DMS53 treated with DMSO at 0.1 percent for 48 hours (cell line): ENCODE measurements at regions not wholly inside any gene's neighbourhood (a gene's known extent, or its start where the extent isn't known, plus 50 kb on each side); places are given as distances from the start of the nearest gene placed in this dataset.
"Not testable (repeated sequence)": the region's sequence is repeated elsewhere in the genome, so short reads cannot be mapped to it uniquely, and the experiment has no call there.

Experiments
- DNase-seq: peaks from one replicate; lab custom pipeline; 2025; ENCODE audit not compliant: unreplicated experiment; lab: John Stamatoyannopoulos, UW

DNA sequence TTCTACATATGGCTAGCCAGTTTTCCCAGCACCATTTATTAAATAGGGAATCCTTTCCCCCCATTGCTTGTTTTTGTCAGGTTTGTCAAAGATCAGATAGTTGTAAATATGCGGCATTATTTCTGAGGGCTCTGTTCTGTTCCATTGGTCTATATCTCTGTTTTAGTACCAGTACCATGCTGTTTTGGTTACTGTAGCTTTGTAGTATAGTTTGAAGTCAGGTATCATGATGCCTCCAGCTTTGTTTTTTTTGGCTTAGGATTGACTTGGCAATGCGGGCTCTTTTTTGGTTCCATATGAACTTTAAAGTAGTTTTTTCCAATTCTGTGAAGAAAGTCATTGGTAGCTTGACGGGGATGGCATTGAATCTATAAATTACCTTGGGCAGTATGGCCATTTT, 60.0 kb upstream of the GPC3 start:
- DNase-seq, result not testable (repeated sequence)

DNA sequence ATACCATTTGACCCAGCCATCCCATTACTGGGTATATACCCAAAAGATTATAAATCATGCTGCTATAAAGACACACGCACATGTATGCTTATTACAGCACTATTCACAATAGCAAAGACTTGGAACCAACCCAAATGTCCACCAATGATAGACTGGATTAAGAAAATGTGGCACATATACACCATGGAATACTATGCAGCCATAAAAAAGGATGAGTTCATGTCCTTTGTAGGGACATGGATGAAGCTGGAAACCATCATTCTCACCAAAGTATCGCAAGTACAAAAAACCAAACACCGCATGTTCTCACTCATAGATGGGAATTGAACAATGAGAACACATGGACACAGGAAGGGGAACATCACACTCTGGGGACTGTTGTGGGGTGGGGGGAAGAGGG, 81.7 kb upstream of the GPC3 start:
- not testable (repeated sequence) for DNase-seq

DNA sequence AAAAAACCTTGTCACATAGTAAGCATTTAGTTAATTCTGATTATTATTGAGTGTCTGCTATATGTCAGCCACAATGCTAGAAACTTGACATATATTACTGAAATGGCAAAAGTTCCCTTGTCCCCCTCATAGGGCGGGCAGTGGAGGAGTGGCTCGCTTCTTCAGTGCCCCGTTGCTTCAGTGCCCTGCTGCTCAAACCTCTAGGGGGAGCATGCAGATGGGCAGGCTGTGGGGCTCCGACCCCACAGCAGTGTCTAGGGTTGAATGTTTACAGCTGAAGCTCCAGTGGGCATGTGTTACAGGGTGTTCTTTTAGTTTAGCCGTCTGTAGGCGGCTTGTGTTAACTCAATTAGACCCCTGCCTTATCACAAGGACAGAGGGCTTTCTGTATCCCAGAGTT, 86.5 kb upstream of the GPC3 start:
- not testable (repeated sequence) for DNase-seq

DNA sequence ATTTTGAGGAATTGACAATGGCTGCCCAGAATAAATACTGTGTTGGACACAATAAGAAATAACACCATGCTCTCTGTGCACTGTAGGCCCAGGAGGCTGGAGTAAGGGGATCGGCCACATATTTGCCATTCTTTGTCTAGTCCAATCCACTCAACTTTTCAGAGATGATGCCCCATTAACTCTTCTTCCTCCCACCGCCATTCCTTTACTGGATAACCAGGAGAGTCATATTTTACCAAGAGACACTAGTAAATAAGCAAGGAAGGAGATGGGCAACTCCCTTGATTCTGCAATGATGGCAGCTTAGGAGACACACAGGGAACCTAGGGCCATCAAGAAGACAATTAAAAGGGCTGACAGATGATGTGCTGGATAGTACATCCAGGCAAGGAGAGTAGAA, 87.9 kb upstream of the GPC3 start:
- DNase-seq, result no peak

DNA sequence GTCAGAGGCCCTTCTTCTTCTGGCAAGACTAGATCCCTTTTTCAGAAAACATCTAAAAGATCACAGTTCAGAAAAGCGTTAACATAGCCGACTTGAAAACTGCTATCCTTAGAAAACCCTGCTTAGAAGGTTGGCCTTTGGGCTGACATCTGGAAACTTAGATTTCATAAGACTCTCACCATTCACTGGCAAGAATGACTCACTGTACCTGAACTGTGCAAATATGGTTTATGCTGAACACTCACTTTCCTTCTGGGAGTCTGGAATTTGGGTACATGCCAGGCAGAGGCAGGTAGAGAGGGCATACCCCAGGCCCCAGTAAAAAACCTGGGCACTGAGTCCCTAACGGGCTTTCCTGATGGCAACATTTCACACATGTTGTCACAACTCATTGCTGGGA, 88.8 kb upstream of the GPC3 start:
- DNase-seq, result peak; percentile 3

DNA sequence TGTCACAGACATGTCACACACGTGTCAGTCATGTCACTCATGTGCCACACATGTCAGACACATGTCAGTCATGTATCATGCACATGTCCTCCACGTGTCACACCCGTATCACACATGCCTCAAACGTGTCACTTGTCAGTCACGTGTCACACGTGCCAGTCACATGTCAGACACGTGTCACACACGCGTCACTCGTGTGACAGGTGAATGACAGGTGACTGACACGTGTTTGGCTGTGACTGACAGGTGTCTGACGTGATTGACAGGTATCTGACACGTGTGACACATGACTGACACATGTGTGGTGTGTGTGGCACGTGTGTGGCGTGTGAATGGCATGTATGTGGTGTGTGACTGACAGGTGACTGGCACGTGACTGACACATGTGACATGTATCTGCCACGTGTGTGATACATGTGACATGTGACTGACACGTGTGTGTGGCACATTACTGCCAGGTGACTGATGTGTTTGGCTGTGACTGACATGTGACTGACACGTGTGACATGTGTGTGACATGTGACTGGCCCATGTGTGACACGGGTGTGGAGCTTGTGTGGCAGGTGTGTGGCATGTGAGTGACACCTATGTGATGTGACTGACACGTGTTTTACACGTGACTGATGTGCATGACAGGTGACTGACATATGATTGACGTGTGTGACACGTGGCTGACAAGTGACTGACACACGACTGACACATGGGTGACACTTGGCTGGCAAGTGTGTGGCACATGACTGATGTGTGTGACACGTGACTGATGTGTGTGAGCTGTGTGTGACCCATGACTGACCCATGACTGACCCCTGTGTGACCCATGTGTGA, 90.7 kb upstream of the GPC3 start:
- DNase-seq, result no peak

DNA sequence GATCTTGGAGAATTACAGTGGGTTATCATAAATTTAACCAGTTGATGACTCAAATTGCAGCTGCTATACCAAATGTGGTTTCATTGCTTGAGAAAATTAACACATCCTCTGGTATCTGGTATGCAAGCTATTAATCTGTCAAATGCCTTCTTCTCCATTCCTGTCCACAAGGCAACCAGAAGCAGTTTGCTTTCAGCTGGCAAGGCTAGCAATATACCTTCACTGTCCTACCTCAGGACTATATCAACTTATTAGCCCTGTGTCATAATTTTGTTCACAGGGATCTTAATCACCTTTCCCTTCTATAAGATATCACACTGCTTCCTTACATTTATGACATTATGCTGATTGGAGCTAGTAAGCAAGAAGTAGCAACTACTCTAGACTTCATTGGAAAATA, 110.0 kb upstream of the GPC3 start:
- DNase-seq, result no peak

DNA sequence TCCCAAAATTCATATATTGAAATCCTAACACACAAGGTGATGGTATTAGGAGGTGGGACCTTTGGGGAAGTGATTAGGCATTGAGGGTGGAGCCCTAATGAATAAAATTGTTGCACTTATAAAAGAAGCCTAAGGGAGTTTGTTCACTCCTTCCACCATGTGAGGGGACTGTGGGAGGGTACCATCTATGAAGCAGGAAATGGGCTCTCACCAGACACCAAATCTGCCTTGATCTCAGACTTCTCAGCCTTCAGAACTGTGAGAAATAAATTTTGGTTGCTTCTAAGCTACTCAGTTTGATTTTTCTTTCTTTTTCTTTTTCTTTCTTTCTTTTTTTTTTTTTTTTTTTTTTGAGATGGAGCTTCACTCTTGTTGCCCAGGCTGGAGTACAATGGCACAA, 116.2 kb upstream of the GPC3 start:
- no peak for DNase-seq

DNA sequence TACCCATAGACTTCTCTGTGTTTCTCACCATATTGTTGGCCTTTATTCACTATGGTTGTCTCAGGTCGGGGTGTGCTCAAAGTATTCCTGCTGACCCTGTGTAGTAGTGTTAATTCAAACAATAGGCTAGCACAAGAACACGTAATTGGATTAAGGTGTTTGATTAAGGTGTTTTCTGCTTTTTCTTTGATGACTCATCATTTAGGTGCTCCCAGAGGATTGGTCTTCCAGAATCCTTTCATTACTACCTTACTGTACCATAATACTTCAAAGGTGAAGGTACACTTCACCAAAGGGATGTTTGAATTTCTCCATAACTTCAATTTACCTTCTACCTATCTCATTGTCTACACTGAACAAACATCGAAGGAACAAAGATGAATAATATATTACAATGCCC, 121.7 kb upstream of the CCDC160 start:
- DNase-seq, result peak; percentile 2

DNA sequence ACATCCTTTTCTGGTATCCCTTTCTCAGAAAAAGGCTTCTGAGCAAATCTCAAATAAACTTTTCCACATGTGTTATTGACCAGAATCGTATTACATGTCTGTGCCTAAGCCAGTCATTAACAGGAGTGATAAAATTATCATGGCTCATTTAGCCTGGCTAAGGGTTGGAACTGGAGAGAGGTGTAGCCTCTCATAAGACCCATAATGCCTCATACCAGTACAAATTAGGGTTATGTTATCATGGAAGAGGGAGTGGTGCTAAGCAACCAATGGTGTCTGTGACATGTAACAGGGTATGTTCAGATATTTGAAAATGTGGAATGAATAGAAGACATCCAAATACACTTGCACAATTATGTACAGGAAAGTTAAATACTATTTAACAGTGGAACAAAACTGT, 99.6 kb upstream of the CCDC160 start:
- DNase-seq, result no peak

DNA sequence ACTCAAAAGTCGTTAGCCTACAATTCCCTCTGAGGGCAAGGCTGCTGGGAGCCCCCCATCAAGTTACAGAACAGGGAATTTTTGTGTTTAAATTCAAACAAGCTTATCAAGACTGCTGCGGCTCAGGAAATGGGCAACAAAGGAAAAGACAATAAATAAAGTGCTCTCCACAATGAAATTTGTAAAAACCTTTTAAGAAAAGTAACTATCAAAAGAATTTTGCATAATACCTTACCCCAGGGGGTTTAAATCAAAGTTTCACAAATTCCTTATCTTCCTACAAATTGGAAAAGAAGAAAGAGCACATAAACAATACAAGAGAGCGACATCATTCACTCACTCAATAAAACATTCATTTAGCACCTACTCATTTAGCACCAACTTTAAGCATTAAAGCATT, 97.9 kb upstream of the CCDC160 start:
- DNase-seq, result no peak

DNA sequence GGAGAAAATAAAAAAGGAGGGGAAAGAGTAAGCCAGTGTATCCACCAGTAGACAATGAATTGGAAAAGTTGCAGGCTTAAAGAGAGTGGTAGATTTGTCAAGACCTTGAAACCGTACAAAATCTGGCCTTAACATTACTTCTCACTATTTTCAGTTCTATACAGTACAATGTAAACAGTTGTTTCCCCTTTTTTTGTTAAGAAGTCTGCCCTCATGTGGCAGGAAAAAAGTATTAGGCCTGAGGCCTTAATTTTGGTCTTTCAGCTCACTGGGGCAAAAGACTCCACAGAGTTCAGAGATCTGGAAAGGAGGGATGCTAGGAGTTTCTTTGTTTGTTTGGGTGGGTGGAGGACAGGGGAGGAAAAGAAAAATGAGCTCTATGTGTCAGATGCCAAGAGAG, 92.8 kb upstream of the CCDC160 start:
- DNase-seq, result peak; percentile 25

DNA sequence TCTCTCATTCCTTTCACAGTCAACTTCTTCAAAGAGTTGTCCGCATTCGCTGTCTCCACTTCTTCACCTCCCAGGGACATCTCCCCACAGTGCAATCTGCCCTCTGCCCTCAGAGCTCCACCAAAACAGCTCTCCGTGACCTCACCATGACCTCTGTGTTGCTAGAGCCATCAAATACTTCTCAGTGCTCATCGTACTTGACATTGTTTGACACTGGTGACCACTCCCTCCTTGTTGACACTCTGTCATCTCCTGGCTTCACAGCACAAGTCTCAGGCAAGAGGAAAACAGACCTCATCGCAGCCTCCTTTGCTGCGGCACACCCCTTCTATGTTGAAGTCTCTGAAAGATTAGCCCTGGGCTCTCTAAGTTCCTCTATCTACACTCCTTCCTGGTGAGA, 90.5 kb upstream of the CCDC160 start:
- no peak for DNase-seq

DNA sequence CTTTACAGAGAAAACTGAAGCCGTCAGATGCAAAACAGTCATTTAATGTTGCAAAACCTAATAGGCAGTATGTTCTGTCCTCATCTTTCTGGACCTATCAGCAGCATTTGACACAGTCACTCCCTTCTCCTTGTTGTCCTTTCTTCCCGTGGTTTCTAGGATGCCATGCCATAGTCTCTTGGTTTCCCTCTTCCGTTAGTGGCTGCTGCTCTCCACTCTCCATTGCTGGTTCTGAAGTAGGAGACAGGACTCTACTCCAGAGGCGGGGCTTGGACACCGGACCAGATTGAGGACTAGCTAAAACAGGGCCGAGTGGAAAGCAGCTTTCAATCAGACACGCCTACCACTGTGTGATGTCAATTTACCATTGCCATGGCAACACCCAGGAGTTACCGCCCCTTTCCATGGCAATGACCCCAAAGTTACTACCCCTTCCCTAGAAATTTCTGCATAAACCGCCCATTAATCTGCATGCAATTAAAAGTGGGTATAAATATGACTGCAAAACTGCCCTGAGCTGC, 88.8 kb upstream of the CCDC160 start:
- no peak for DNase-seq

DNA sequence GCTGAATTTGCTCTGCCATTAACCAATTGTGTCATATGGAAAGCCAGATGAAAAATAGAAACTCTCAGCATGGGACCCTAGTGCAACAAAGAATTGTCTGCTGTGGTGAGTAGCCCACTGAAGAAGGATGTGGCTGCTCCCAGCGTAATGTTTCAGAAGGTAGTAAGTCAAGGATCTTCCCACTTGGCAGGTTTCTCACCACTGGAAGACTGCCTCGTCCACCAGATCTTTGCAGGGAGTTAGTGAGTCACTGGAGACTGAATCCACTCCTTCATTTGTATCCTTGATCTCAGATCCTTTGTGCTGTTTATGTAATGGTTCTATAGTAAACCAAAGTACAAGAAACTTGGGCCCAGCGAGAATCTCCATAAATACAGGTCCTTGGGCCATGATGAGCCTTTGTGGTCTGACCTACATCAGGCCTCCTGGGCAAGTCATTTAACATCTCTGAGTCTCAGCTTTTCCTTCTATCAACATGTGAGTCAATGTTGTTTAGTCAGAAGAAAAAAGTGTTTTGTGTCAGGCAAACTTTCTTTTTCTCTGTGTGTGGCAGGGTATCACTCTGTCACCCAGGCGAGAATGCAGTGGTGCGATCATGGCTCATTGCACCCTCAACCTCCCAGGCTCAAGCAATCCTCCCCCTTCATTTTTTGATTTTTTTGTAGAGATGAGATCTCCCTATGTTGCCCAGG, 78.0 kb upstream of the CCDC160 start:
- DNase-seq, result no peak

DNA sequence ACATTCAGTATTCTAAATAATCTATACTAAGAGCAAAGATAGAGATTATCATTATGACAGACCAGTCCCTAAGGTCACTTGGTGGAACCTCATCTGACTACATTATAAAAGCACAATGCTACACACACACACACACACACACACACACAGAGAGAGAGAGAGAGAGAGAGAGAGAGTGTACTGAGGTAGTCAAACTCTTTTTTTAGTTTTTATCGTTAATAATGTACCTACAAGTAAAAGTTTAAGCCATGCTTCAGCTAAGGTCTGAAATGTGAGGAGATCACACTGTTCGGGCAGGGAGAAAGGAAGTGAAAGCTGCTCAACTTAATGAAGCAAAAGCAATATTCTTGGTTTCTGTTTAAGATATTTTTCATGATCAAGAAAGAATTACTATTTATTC, 75.8 kb upstream of the CCDC160 start:
- no peak for DNase-seq

DNA sequence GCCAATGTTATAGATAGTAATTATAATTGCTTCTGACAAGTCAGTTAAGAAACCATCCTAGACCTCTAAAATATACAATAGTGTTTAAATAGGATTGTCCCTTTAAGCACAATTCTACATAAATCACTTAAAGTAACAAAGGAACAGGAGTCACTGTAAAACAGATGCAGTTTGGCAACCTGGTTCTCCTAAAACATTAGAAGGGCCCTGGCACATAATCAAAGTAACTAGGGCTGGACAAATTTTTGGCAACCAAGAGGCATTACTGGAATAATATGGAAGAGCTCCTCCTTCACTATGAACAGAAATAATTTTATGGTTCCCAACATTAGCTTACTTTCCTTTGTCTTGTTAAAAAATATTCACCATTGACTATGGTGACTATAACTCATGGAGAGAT, 75.0 kb upstream of the CCDC160 start:
- no peak for DNase-seq

DNA sequence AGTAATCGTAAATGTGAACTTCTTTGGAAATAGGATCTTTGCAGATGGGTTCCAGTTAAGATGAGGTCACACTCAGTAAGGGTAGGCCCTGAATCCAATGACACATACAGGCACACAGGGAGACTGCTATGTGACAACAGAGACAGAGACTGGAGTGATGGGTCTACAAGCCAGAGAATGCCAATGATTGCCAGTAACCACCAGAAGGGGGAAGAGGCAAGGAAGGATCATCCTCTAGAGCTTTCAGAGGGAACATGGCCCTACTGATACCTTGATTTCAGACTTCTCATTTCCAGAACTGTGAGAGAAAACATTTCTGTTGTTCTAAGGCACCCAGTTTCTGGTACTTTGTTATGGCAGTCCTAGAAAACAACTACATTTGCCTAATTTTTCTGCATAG, 73.1 kb upstream of the CCDC160 start:
- no peak for DNase-seq

DNA sequence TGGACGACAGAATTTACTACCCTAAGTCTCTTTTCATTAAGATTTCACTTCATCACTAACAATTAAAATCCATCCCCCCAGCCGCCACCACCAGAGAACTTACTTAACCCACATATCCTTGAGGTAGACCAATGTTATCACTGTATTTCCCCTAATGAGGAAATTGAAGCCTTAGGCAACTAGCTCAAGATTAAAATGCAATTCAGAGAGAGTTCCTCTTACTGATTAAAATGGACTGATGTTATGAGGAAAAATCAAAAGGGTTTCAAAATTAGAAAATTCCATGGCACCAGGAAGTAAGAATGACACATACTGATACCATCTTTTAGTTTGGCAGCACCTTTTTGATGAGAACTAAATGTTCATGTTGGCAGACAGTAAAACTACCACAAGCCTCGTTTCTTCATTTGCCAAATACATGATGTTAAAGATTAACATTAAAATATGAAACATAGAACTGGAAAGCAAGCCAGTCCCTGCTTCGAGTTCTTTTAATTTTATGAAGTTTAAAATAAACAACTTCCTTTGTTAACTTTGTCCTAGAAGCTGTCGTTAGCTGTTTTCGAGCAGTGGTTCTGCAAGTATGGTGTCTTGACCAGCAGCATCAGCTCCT, 69.3 kb upstream of the CCDC160 start:
- no peak for DNase-seq

DNA sequence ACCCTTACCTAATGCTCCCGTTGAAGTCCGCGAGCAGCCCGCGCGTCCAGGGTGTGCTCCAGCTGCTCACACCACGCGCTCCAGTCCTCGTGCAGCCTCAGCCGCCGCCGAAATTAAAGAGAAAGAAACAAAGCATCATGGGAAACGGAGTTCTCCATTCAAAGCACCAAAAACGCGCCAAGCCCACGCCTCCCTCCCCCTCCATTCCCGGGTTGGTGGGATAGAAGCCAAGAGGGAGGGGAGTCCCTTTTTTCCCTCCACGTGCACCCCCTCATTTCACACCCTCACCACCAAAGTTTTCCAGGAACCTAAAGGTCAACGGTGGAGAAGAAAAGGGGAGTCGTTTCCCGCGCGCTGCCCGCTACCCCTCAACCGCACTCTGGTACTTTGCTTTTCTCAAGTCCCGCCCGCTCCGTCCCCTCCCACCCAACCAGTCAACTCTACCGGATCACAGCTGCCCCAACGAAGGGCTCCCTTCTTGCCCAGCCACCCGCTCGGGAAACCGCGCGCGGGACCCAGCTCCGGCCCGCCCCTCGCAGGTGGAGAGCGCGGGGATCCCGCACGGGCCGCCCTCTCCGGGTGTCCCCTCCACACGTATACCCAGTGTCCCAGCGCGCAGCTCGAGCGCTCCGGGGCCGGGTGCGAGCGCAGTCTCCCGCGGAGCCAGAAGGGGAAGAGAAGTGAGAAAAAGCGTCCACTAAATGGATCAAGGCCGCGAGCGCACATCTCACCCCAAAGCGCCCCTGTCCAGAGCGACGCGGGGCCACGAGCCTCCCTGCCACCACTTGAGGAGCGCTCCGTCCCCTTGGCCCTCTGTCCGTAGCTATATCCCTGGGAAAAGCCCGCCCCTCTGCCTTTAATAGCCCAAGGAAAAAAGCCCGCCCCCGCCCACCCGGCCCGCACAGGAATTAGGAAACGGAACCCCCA, 65.1 kb upstream of the CCDC160 start:
- DNase-seq, result peak; percentile 10
